Mucosa of descending colon (tissue), 3 donors: ENCODE measurements at regions not wholly inside any gene's neighbourhood (a gene's known extent, or its start where the extent isn't known, plus 50 kb on each side); places are given as distances from the start of the nearest gene placed in this dataset.

Experiments used
- ATAC-seq: fragments of 200-7000 bp; cut with Tn5 transposase; one replicate; pipeline ENCODE4 v1.9.1; 2020; ENCODE audit warnings: mild to moderate bottlenecking, moderate library complexity
- DNase-seq, 3 donors: peaks; one replicate each; pipeline ENCODE4 v3.0.0-alpha.2; 2020
- H3K36me3 ChIP-seq: fragments of 200-600 bp; one replicate; pipeline ENCODE4 v1.8.0; 2021; ENCODE audit warnings: low read depth, mild to moderate bottlenecking
- H3K4me1 ChIP-seq: fragments of 200-600 bp; one replicate; pipeline ENCODE4 v1.8.0; 2021; ENCODE audit warnings: low read depth, mild to moderate bottlenecking
- H3K4me3 ChIP-seq: fragments of 200-600 bp; one replicate; pipeline ENCODE4 v1.8.0; 2021; ENCODE audit warnings: mild to moderate bottlenecking
- H3K9me3 ChIP-seq: fragments of 200-600 bp; one replicate; pipeline ENCODE4 v1.8.0; 2021; ENCODE audit warnings: mild to moderate bottlenecking
- intact Hi-C, 2 donors: fragments of 100-400 bp; cut with DNase I in 1 of 2; cut with micrococcal nuclease in 1 of 2; formaldehyde crosslinking; loops; one replicate each; pipeline versions ENCODE4 v1.11.0 to v1.11.1; 2022; cut with DNase I, micrococcal nuclease
- TF ChIP-seq, protein P1 (sequence below): fragments of 200-600 bp; IDR thresholded peaks from one replicate; pipeline ENCODE4 v1.8.0; 2022; ENCODE audit warnings: antibody characterized with exemption, mild to moderate bottlenecking
- donor health status: DM: no; HTN: no; CAD: no; lungs with moderate emphysema.
- donor health status: DM: no; HTN: no; CAD: no.
- donor health status: DM: no; HTN: yes; CAD: no.

DNA sequence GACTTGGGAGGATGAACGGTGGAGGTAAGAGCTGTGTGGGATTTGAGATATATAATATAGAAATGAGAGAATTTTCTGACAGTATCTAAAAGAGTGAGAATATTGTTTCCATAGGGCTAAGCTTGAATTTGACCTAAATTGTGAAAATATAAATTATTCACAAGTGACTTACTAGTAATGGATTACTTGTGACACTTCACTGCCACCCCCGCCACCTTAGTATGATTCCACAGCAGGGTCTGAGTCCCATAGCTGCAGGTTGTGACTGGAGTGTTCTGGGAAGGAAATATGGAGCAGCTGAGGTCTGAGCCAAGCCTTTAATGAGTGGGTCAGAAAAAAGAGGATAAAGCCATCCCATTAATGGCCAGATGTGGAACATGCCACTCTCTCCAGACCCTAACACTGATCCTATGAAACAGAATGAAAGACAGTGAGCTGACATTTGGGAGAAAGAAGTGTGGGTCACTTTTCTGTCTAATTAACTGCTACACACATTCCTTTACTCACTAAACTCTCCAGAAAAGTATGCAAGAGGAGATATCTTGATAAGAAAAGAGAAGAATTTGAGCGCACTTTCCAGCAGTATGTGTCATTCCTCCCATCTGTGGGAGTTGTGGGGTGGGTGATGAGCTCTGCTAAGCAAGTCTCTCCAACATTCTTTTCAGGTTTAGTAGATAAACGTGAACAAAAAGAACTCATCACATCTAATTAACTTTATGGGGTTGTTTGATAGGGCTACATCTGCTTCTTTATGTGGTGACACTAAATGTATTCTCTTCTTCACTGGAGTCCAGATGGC lies 1193.4 kb downstream of the SORCS3 start:
- ATAC-seq (no peak), DNase-seq (no peak)
- Histone ChIP-seq H3K36me3 (no peaks in the 10 kb centered on the region), H3K9me3 (no peaks in the 10 kb centered on the region), H3K4me1 (no peaks in the 10 kb centered on the region), H3K4me3 (no peak overlapping the region)
- intact Hi-C loops: no loop called here
- TF ChIP-seq, protein P1, sequence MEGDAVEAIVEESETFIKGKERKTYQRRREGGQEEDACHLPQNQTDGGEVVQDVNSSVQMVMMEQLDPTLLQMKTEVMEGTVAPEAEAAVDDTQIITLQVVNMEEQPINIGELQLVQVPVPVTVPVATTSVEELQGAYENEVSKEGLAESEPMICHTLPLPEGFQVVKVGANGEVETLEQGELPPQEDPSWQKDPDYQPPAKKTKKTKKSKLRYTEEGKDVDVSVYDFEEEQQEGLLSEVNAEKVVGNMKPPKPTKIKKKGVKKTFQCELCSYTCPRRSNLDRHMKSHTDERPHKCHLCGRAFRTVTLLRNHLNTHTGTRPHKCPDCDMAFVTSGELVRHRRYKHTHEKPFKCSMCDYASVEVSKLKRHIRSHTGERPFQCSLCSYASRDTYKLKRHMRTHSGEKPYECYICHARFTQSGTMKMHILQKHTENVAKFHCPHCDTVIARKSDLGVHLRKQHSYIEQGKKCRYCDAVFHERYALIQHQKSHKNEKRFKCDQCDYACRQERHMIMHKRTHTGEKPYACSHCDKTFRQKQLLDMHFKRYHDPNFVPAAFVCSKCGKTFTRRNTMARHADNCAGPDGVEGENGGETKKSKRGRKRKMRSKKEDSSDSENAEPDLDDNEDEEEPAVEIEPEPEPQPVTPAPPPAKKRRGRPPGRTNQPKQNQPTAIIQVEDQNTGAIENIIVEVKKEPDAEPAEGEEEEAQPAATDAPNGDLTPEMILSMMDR: no peak

DNA sequence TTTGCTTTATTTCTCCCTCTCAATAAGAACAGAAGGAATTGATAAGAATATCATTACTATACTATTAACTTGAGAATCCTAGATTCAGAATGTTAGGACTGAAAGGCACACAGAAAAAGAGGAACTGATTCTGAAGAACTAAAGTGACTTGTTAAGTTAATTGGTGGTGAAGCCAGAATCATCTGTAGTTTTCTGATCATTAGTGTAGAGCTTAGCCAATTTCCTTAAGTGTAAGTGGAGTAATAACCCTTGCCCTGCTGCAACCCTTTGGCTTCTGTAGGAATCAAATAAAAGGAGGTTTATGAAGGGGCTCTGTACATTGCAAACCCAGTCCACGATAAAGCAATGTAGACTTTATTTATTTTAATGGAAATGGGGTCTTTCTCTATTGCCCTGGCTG lies 1186.0 kb downstream of the SORCS3 start:
- ATAC-seq: no peak
- intact Hi-C loops: no loop called here

DNA sequence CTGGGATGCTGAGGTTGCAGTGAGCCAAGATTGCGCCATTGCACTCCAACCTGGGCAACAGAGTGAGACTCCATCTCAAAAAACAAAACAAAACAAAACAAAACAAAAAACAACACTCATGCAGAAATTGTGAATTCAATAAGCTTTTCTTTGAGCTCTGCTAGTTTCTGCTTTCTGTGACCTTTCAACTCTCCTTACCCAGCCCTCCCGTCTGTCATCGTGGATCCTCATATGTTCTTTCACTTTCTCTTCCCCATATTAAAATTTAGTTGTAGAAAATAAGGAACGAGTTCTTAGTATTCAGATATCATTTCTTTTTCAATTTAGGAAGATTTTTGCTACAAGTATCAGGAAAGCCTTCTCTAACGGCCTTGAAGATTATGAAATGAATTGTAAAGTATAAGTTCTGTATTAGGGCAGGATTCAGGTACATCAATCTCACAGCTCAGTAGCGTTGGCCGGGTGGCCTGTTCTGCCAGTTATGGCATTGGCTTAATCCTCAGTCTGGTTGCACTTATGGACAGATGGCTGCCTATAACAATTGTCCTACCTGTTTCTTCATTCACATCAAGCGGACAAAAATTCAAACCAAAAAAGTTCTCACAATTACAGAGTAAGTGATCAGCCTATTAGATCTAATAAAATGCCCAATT lies 1167.0 kb downstream of the SORCS3 start:
- ATAC-seq (no peak), DNase-seq (no peak)
- Histone ChIP-seq H3K36me3 (no peaks in the 10 kb centered on the region), H3K9me3 (no peaks in the 10 kb centered on the region), H3K4me1 (no peaks in the 10 kb centered on the region), H3K4me3 (no peak overlapping the region)
- intact Hi-C loops: no loop called here
- TF ChIP-seq, protein P1: no peak

More for the DNA sequence above, 1186.0 kb downstream of the SORCS3 start:
- H3K4me1 ChIP-seq: no peaks in the 10 kb centered on the region
- no peak overlapping the region for H3K4me3 ChIP-seq
- TF ChIP-seq, protein P1: no peak
- no peak for DNase-seq
- no peaks in the 10 kb centered on the region for H3K9me3 ChIP-seq
- no peaks in the 10 kb centered on the region for H3K36me3 ChIP-seq

DNA sequence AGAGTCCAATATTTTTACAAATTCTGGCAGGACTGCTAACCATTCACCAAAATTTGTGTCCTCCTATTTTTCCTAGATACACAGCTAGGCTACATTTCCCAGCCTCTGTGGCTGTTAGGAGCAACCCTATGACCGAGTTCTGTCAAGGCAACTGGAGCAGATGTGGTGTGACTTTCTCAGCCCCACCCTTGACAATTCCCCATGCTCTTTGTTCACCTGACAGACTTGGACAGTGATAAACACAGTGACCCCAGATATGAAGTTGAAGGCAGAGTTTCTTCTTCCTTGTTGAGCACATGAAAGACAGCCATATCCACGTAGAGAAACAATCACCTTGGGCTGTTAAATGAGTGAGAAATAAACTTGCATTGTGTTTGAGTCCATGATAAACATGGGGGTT lies 1162.1 kb downstream of the SORCS3 start:
- no peak for DNase-seq

DNA sequence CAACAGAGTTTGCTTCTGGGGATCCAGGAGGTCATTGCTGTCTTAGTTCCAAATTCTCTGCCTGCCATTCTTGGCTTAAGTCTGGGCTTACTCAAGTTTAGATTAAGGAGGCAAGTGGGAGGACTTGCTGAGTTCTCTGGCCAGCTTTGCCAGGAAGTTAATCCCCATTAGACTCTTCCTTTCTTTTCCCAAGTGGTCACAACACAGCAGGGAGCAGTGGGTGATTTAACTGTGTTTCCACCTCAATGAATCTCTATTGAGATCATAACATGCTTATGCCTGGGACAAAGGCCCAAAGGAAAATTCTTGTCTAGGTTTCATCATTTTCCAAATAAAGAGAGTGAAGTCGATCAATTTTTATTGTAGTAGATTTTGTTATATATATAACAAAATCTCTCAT lies 1159.6 kb downstream of the SORCS3 start:
- TF ChIP-seq, protein P1: no peak
- Histone ChIP-seq H3K4me3 (no peak overlapping the region), H3K4me1 (no peaks in the 10 kb centered on the region), H3K9me3 (no peaks in the 10 kb centered on the region), H3K36me3 (no peaks in the 10 kb centered on the region)
- DNase-seq: no peak
- intact Hi-C loops: no loop called here
- ATAC-seq: no peak

More for the DNA sequence above, 1162.1 kb downstream of the SORCS3 start:
- no peaks in the 10 kb centered on the region for H3K36me3 ChIP-seq
- H3K4me1 ChIP-seq: no peaks in the 10 kb centered on the region
- no peaks in the 10 kb centered on the region for H3K9me3 ChIP-seq
- ATAC-seq: peak; percentile 18
- TF ChIP-seq, protein P1: no peak
- H3K4me3 ChIP-seq: no peak overlapping the region
- intact Hi-C loops: no loop called here
